Ishikawa (cell line): ENCODE measurements at regions not wholly inside any gene's neighbourhood (a gene's known extent, or its start where the extent isn't known, plus 50 kb on each side); places are given as distances from the start of the nearest gene placed in this dataset.

Source experiments
- CEBPB ChIP-seq: IDR thresholded peaks from 2 replicates; pipeline ENCODE4 v1.6.1; 2012
- CREB1 ChIP-seq: IDR thresholded peaks from 2 replicates; pipeline ENCODE4 v1.6.1; 2012; ENCODE audit warnings: low read depth
- EGR1 ChIP-seq: IDR thresholded peaks from 2 replicates; pipeline ENCODE4 v1.6.1; 2012
- EP300 ChIP-seq: IDR thresholded peaks from 2 replicates; pipeline ENCODE4 v1.6.1; 2012; ENCODE audit warnings: borderline replicate concordance
- FOXM1 ChIP-seq: IDR thresholded peaks from 2 replicates; pipeline ENCODE4 v1.6.1; 2012; ENCODE audit warnings: low read depth, borderline replicate concordance
- NFIC ChIP-seq: IDR thresholded peaks from 2 replicates; pipeline ENCODE4 v1.6.1; 2012
- RAD21 ChIP-seq: IDR thresholded peaks from 2 replicates; pipeline ENCODE4 v1.6.1; 2012; ENCODE audit warnings: low read depth
- TAF1 ChIP-seq: IDR thresholded peaks from 2 replicates; pipeline ENCODE4 v1.6.1; 2012; ENCODE audit warnings: low read depth, mild to moderate bottlenecking
- TCF12 ChIP-seq: IDR thresholded peaks from 2 replicates; pipeline ENCODE4 v1.6.1; 2012; ENCODE audit warnings: low read depth
- TEAD4 ChIP-seq: IDR thresholded peaks from 2 replicates; pipeline ENCODE4 v1.6.1; 2012
- YY1 ChIP-seq: IDR thresholded peaks from 2 replicates; pipeline ENCODE4 v1.6.1; 2012; ENCODE audit warnings: low read depth
- ZBTB7A ChIP-seq: IDR thresholded peaks from 2 replicates; pipeline ENCODE4 v1.6.1; 2012; ENCODE audit warnings: low read depth
- TF ChIP-seq, protein P1 (sequence below): IDR thresholded peaks from 2 replicates; pipeline ENCODE4 v1.6.1; 2012
- TF ChIP-seq, protein P2 (sequence below): IDR thresholded peaks from 2 replicates; pipeline ENCODE4 v1.6.1; 2012; ENCODE audit warnings: low read depth, mild to moderate bottlenecking
- TF ChIP-seq, protein P3 (sequence below): IDR thresholded peaks from 2 replicates; pipeline ENCODE4 v1.6.1; 2012

DNA sequence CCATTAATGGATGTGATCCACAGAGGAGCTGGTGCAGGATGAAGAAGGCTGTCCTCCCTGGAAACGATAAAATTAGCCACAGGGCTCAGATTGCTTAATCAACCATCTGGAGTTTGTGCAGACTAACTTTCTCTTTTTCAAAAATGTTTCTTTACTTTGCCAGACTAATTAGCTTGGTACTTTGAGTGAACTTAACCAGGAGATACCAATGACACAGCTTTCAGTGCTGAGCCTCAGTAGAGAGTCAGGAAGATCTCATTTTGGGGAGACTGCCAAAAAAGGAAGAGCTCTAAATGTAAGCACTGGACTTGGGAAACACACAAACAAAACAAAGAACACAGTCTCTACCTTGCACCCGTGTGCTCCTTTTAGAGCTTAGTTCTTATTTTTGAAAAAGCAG, 248.1 kb upstream of the DEPDC1 start:
- TF ChIP-seq CREB1: no peak
- no peak for TF ChIP-seq CEBPB
- no peak for TF ChIP-seq NFIC
- TF ChIP-seq, protein P1, sequence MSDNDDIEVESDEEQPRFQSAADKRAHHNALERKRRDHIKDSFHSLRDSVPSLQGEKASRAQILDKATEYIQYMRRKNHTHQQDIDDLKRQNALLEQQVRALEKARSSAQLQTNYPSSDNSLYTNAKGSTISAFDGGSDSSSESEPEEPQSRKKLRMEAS: no peak
- no peak for TF ChIP-seq RAD21
- TF ChIP-seq FOXM1: no peak
- no peak for TF ChIP-seq YY1
- TF ChIP-seq ZBTB7A: no peak
- TF ChIP-seq TAF1: no peak
- no peak for TF ChIP-seq EP300
- TF ChIP-seq EGR1: no peak
- TF ChIP-seq TCF12: no peak
- TF ChIP-seq, protein P2, sequence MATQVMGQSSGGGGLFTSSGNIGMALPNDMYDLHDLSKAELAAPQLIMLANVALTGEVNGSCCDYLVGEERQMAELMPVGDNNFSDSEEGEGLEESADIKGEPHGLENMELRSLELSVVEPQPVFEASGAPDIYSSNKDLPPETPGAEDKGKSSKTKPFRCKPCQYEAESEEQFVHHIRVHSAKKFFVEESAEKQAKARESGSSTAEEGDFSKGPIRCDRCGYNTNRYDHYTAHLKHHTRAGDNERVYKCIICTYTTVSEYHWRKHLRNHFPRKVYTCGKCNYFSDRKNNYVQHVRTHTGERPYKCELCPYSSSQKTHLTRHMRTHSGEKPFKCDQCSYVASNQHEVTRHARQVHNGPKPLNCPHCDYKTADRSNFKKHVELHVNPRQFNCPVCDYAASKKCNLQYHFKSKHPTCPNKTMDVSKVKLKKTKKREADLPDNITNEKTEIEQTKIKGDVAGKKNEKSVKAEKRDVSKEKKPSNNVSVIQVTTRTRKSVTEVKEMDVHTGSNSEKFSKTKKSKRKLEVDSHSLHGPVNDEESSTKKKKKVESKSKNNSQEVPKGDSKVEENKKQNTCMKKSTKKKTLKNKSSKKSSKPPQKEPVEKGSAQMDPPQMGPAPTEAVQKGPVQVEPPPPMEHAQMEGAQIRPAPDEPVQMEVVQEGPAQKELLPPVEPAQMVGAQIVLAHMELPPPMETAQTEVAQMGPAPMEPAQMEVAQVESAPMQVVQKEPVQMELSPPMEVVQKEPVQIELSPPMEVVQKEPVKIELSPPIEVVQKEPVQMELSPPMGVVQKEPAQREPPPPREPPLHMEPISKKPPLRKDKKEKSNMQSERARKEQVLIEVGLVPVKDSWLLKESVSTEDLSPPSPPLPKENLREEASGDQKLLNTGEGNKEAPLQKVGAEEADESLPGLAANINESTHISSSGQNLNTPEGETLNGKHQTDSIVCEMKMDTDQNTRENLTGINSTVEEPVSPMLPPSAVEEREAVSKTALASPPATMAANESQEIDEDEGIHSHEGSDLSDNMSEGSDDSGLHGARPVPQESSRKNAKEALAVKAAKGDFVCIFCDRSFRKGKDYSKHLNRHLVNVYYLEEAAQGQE: no peak
- TF ChIP-seq TEAD4: no peak

DNA sequence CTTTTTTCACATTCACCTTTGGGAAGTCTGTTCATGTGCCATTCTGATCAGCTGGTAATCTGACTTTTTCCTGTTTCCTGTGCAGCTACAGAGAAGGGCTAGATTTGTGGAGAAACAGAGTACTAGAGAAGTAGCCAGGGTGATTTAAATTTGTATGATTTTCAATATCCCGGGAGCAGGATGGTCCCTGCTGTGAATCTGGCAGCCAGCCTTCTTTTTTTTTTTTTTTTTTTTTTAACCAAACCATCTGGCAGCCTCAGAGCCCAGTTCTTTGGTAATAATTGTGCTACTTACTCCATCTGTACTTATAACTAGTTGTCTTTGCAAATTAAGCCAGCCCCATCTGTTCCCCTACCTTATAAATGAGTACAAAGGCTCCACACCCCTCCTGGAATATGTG, 248.6 kb upstream of the DEPDC1 start:
- TF ChIP-seq FOXM1: no peak
- TF ChIP-seq TAF1: no peak
- TF ChIP-seq EGR1: no peak
- TF ChIP-seq, protein P2: no peak
- TF ChIP-seq, protein P1: no peak
- no peak for TF ChIP-seq EP300
- no peak for TF ChIP-seq TCF12
- TF ChIP-seq YY1: no peak
- no peak for TF ChIP-seq CEBPB
- TF ChIP-seq ZBTB7A: no peak
- no peak for TF ChIP-seq CREB1
- TF ChIP-seq RAD21: no peak
- TF ChIP-seq, protein P3, sequence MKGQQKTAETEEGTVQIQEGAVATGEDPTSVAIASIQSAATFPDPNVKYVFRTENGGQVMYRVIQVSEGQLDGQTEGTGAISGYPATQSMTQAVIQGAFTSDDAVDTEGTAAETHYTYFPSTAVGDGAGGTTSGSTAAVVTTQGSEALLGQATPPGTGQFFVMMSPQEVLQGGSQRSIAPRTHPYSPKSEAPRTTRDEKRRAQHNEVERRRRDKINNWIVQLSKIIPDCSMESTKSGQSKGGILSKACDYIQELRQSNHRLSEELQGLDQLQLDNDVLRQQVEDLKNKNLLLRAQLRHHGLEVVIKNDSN: no peak
- TF ChIP-seq NFIC: no peak
- TF ChIP-seq TEAD4: no peak

DNA sequence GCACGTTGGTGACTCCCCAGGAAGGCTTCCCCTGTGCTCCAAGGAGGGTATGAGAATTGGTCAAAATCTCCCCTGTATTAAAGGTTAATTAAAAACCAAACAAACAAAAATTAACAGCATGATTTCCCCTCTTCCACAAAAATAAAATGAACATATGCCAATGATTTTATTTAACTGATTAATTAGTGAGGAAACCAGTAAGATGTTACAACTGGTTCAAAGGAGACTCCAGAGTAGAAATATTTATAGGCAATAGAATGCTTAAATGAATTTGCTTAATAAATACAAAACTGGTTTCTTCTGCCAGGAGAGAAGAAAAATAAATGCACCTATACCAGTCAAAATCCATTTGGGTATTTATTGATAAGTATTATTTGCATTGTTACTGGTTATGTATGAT, 249.5 kb upstream of the DEPDC1 start:
- TF ChIP-seq CEBPB: no peak
- no peak for TF ChIP-seq YY1
- no peak for TF ChIP-seq EGR1
- no peak for TF ChIP-seq NFIC

DNA sequence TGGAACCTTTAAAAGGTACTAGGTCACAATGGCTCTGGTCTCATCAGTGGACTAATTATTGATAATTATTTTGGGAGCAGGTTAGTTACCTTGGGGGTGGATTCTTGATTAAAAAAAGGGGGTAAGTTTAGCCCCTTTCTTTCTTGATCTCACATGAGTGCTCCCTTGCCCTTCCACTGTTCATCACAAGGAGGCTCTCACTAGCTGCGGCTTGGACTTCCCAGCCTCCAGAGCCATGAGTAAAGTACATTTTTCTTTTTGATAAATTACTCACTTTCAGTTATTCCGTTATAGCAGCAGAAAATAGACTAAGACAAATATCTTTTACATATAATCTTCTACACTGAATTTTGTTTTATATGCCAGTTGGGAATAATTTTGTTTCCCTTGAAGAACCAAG, 254.8 kb upstream of the DEPDC1 start:
- TF ChIP-seq ZBTB7A (no peak), RAD21 (peak; percentile 16; the same call in 1 of the 2 replicates)

DNA sequence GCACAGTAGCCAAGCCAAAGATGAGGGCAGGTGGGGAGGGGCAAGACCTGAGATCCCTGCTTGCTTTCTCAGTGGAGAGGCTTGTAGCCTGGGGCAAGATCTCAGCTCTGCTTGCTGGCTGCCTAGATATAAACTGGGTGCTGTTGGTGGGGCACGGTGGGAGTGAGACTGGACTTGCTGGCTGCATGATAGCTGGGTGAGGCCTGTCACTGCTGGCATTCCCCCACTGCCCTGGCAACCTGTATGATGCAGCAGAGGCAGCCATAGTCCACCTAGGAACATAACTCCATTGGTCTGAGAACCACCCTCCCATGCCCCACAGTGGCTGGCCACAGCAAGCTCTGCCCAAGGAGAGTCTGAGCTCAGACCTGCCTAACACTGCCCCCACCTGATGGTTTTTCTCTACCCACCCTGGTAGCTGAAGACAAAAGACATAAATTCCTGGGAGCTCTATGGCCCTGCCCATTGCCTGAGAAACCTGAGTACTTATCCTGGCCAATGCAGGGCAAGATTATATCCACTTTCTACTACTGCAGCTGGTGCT, 261.9 kb upstream of the DEPDC1 start:
- TF ChIP-seq NFIC (no peak), TCF12 (no peak), TEAD4 (no peak)

DNA sequence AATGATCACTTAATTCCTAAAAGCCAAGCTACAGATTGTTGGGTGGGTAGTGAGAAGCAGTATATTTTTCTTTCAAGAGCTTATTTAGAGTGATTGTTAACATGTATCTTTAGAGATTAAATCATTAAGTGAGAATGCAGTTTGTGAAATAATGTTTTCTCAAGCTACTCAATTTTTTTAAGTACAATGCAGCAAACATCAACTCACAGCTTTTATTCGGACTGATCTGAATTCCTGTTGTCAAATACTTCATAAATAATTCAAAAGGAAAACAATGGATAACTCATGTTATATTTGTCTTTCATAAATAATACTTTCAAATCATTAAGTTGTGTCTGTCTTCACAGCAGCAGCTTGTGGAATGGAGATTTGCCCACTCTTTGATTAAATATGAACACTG, 271.1 kb upstream of the DEPDC1 start:
- TF ChIP-seq, protein P1: no peak
- no peak for TF ChIP-seq EP300
- no peak for TF ChIP-seq YY1
- no peak for TF ChIP-seq FOXM1
- no peak for TF ChIP-seq EGR1
- no peak for TF ChIP-seq ZBTB7A
- no peak for TF ChIP-seq TAF1
- TF ChIP-seq CEBPB: no peak
- TF ChIP-seq TEAD4: no peak
- no peak for TF ChIP-seq NFIC
- no peak for TF ChIP-seq RAD21
- TF ChIP-seq TCF12: no peak
- TF ChIP-seq, protein P3: no peak
- TF ChIP-seq CREB1: no peak
- TF ChIP-seq, protein P2: no peak
